Activated T-cell treated with anti-CD3 and anti-CD28 coated beads, Interleukin-2, amount 50 U/mL, for 72 hours (primary cell): ENCODE measurements at regions not wholly inside any gene's neighbourhood (a gene's known extent, or its start where the extent isn't known, plus 50 kb on each side); places are given as distances from the start of the nearest gene placed in this dataset.
"Not testable (repeated sequence)": the region's sequence is repeated elsewhere in the genome, so short reads cannot be mapped to it uniquely, and the experiment has no call there.

Experiments
- ATAC-seq, 2 donors: fragments of 150-1000 bp; cut with Tn5 transposase; replicated peaks in 1 of 2; 2 replicates each; pipeline ENCODE4 v1.10.0; 2021; ENCODE audit warnings: moderate library complexity in 2 of 2, mild to moderate bottlenecking in 1 of 2
- DNase-seq, 2 donors: peaks; one replicate each; pipeline ENCODE4 v3.0.0; 2021 to 2022; ENCODE audit warnings: mixed read lengths in 1 of 2
- H3K27ac Mint-ChIP-seq: one replicate; pipeline ENCODE4 v1.8.0; 2022; ENCODE audit warnings: mild to moderate bottlenecking, moderate library complexity, mixed read lengths
- H3K27me3 Mint-ChIP-seq: one replicate; pipeline ENCODE4 v1.8.0; 2022; ENCODE audit warnings: low read depth, mixed read lengths
- H3K36me3 Mint-ChIP-seq, 2 donors: one replicate each; pipeline ENCODE4 v1.8.0; 2022; ENCODE audit warnings: mixed read lengths in 2 of 2, mild to moderate bottlenecking in 1 of 2; ENCODE audit not compliant: insufficient read depth in 2 of 2
- H3K4me1 Mint-ChIP-seq: one replicate; pipeline ENCODE4 v1.8.0; 2022; ENCODE audit warnings: low read depth, mixed read lengths
- H3K4me3 Mint-ChIP-seq, 2 donors: one replicate each; pipeline ENCODE4 v1.8.0; 2022; ENCODE audit warnings: mild to moderate bottlenecking in 2 of 2, mixed read lengths in 2 of 2, moderate library complexity in 2 of 2
- H3K9me3 Mint-ChIP-seq, 2 donors: one replicate each; pipeline ENCODE4 v1.8.0; 2022; ENCODE audit warnings: mixed read lengths in 2 of 2

GRCh38 chr6:77087794-77088318 is 375.4 kb downstream of the HTR1B start:
- H3K36me3 Mint-ChIP-seq, H3K27me3 Mint-ChIP-seq, H3K4me1 Mint-ChIP-seq, DNase-seq, ATAC-seq, H3K27ac Mint-ChIP-seq, H3K4me3 Mint-ChIP-seq: not testable (repeated sequence)
- peaks cover 6 to 11% of the 10 kb centered on the region in 2 donors for H3K9me3 Mint-ChIP-seq

GRCh38 chr6:77074037-77074713 is 389.1 kb downstream of the HTR1B start:
- peaks cover 7 to 14% of the 10 kb centered on the region in 2 donors for H3K9me3 Mint-ChIP-seq
- no peak overlapping the region for H3K27ac Mint-ChIP-seq
- no peaks in the 10 kb centered on the region for H3K27me3 Mint-ChIP-seq
- no peak overlapping the region for H3K4me3 Mint-ChIP-seq
- H3K4me1 Mint-ChIP-seq, result no peaks in the 10 kb centered on the region
- ATAC-seq, result no peak
- no peak for DNase-seq
- H3K36me3 Mint-ChIP-seq, result peaks cover 1 to 2% of the 10 kb centered on the region in 2 donors

DNA sequence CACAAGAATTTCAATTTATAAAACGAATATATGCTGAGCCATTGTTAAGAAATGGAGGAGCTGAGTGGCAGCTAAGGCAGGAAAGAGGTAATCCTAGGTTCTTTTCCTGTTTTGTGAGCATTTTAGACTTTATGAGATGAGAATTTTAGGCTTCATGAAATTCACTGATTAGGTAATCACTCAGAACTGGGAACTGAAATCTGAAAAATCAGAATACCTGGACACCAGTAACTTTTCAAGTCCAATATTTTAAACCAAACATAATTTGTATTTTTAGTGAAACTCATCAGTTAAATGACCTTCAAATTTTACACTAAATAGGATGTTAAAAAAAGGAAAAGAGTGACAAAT is 389.9 kb downstream of the HTR1B start:
- Mint-ChIP-seq H3K9me3 (peaks cover 5 to 14% of the 10 kb centered on the region in 2 donors), H3K4me1 (no peaks in the 10 kb centered on the region), H3K36me3 (peaks cover 1 to 2% of the 10 kb centered on the region in 2 donors), H3K4me3 (no peak overlapping the region), H3K27ac (no peak overlapping the region), H3K27me3 (no peaks in the 10 kb centered on the region)
- ATAC-seq, result no peak
- DNase-seq, result no peak

- H3K4me1 Mint-ChIP-seq, result no peaks in the 10 kb centered on the region
- H3K4me3 Mint-ChIP-seq, result no peak overlapping the region
- ATAC-seq (no peak), DNase-seq (no peak)
- H3K27ac Mint-ChIP-seq, result no peak overlapping the region
- peaks cover 1 to 2% of the 10 kb centered on the region in 2 donors for H3K36me3 Mint-ChIP-seq
- H3K9me3 Mint-ChIP-seq, result peaks cover 5 to 14% of the 10 kb centered on the region in 2 donors
- H3K27me3 Mint-ChIP-seq, result no peaks in the 10 kb centered on the region
Measured at GRCh38 chr6:77072694-77073409, 390.4 kb downstream of the HTR1B start.

DNA sequence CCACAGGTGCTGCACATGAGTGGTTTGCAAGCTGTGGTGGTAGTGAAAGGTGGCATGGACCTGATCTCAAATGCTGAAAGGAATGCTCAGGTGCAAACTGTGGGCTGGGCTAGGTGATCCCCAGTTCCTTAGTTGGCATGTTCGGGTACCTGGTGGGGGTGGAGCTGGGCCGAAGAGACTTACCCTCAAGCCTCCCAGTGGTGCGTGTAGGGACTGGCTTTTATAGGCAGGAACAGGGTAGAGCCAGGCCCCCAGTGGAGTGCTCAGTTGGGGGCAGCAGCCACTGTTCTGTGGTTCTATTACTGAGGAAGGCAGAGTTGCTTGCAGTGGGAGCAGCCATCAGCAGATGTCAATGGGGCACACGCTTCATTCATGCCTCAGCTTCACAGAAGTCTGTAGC is 399.8 kb downstream of the HTR1B start:
- Mint-ChIP-seq H3K4me3 (no peak overlapping the region), H3K27ac (no peak overlapping the region), H3K36me3 (no peaks in the 10 kb centered on the region), H3K4me1 (no peaks in the 10 kb centered on the region), H3K9me3 (peaks cover 5 to 7% of the 10 kb centered on the region in 2 donors), H3K27me3 (no peaks in the 10 kb centered on the region)
- ATAC-seq (no peak), DNase-seq (no peak)

DNA sequence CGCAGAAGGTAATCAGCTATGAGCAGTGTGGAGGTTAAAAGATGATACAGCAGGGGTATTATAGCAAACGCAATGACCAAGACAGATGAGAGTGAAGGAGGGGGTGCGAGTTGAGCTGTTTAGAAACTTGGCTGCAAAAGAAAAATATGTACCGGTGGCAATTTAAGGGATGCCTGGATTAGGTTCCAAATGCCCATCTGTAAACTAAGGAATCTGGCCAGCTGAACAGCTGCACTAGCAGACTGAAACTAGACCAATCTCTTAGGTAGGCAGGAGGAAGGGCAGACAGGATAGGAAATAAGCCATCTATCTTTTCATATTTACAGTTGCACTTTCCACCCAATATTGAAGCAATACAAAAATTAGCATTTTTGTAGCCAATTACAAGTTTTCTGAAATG is 407.6 kb downstream of the HTR1B start:
- no peaks in the 10 kb centered on the region for H3K36me3 Mint-ChIP-seq
- no peak overlapping the region for H3K4me3 Mint-ChIP-seq
- peaks cover 10 to 12% of the 10 kb centered on the region in 2 donors for H3K9me3 Mint-ChIP-seq
- no peaks in the 10 kb centered on the region for H3K4me1 Mint-ChIP-seq
- DNase-seq, result no peak
- no peak overlapping the region for H3K27ac Mint-ChIP-seq
- no peaks in the 10 kb centered on the region for H3K27me3 Mint-ChIP-seq
- no peak for ATAC-seq

GRCh38 chr6:77040568-77041195 is 422.6 kb downstream of the HTR1B start:
- ATAC-seq (no peak), DNase-seq (no peak)
- Mint-ChIP-seq H3K27ac (no peak overlapping the region), H3K9me3 (peaks cover 11 to 13% of the 10 kb centered on the region in 2 donors), H3K4me3 (no peak overlapping the region), H3K4me1 (no peaks in the 10 kb centered on the region), H3K27me3 (no peaks in the 10 kb centered on the region), H3K36me3 (no peaks in the 10 kb centered on the region)

DNA sequence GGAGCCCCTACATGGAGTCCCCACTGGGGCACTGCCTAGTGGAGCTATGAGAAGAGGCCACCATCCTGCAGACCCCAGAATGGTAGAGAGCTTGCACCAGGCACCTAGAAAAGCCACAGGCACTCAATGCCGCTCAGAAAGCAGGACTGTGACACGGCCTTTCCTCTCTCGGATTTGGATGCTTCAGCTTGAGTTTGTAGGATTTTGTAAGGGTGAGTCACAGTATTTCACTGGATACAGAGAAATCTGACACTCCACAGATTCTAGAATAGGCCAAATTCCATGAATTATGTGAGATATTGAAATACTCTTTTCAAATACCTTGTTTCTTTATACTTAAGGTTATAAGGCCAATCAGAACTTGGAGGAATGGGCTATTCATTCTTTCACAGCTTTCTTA is 424.5 kb downstream of the HTR1B start:
- no peaks in the 10 kb centered on the region for H3K27me3 Mint-ChIP-seq
- ATAC-seq (no peak), DNase-seq (no peak)
- H3K36me3 Mint-ChIP-seq, result no peaks in the 10 kb centered on the region
- peaks cover 13% of the 10 kb centered on the region in 2 donors for H3K9me3 Mint-ChIP-seq
- H3K27ac Mint-ChIP-seq, result no peak overlapping the region
- H3K4me1 Mint-ChIP-seq, result no peaks in the 10 kb centered on the region
- no peak overlapping the region for H3K4me3 Mint-ChIP-seq

GRCh38 chr6:77037439-77037838 is 425.9 kb downstream of the HTR1B start:
- Mint-ChIP-seq H3K4me3 (no peak overlapping the region), H3K9me3 (peaks cover 13% of the 10 kb centered on the region in 2 donors), H3K4me1 (no peaks in the 10 kb centered on the region), H3K36me3 (no peaks in the 10 kb centered on the region), H3K27me3 (no peaks in the 10 kb centered on the region), H3K27ac (no peak overlapping the region)
- DNase-seq (no peak), ATAC-seq (no peak)

DNA sequence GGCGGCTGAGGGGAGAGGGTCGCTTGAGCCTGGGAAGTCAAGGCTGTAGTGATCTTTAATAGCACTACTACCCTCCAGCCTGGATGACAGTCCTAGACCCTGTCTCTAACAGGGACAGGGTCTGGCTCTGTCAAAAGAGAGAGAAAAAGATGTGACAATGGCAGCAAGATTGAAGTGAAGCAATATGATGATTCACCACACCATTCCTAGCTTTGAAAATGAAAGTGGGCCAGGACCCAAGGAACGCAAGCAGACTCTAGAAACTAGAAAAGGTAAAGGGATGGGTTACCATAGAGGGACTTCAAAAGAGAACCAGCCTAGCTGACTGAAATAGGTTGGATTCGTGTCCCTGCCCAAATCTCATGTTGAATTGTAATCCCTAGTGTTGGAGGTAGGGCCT is 426.9 kb downstream of the HTR1B start:
- H3K27me3 Mint-ChIP-seq, result no peaks in the 10 kb centered on the region
- no peak for ATAC-seq
- H3K36me3 Mint-ChIP-seq, result no peaks in the 10 kb centered on the region

DNA sequence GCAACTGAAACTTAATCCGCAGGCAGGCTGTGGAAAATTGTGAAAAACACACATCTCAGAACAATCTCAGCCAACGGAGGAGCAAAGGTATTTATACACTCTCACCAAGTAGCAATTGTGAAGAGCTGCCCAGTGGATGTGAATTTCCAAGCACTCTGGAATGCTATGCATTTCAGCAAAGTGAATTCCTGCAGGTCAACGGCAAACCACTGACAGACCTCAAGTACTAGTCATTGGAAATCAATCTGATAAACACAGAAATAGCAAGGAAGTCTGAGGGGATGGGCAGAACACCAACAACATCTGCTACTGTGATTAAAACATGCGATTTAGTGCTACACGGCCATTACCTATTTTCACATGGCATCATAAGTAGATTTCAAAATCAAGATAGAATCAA is 429.1 kb downstream of the HTR1B start:
- ATAC-seq (no peak), DNase-seq (no peak)
- Mint-ChIP-seq H3K27me3 (no peaks in the 10 kb centered on the region), H3K36me3 (no peaks in the 10 kb centered on the region), H3K27ac (no peak overlapping the region), H3K4me3 (no peak overlapping the region), H3K4me1 (no peaks in the 10 kb centered on the region), H3K9me3 (peaks cover 13 to 16% of the 10 kb centered on the region in 2 donors)

More for the DNA sequence above, 426.9 kb downstream of the HTR1B start:
- no peak for DNase-seq
- Mint-ChIP-seq H3K9me3 (peaks cover 13 to 15% of the 10 kb centered on the region in 2 donors), H3K4me3 (no peak overlapping the region), H3K27ac (no peak overlapping the region), H3K4me1 (no peaks in the 10 kb centered on the region)

- ATAC-seq (no peak), DNase-seq (no peak)
- H3K9me3 Mint-ChIP-seq, result peaks cover 2 to 8% of the 10 kb centered on the region in 2 donors
- no peaks in the 10 kb centered on the region for H3K27me3 Mint-ChIP-seq
- H3K27ac Mint-ChIP-seq, result no peak overlapping the region
- H3K4me1 Mint-ChIP-seq, result no peaks in the 10 kb centered on the region
- no peak overlapping the region for H3K4me3 Mint-ChIP-seq
- H3K36me3 Mint-ChIP-seq, result no peaks in the 10 kb centered on the region
Measured at GRCh38 chr6:77030929-77031674, 432.2 kb downstream of the HTR1B start.

GRCh38 chr6:77026341-77026740 is 436.9 kb downstream of the HTR1B start:
- H3K36me3 Mint-ChIP-seq, result no peaks in the 10 kb centered on the region
- DNase-seq (no peak), ATAC-seq (no peak)
- H3K27ac Mint-ChIP-seq, result no peak overlapping the region
- H3K4me3 Mint-ChIP-seq, result no peak overlapping the region
- H3K27me3 Mint-ChIP-seq, result no peaks in the 10 kb centered on the region
- H3K9me3 Mint-ChIP-seq, result peaks cover 2 to 5% of the 10 kb centered on the region in 2 donors
- H3K4me1 Mint-ChIP-seq, result no peaks in the 10 kb centered on the region
